ENCODE measurements at regions not wholly inside any gene's neighbourhood (a gene's known extent, or its start where the extent isn't known, plus 50 kb on each side); places are given as distances from the start of the nearest gene placed in this dataset.

- Mint-ChIP-seq H3K9me3 (0 out of 2 replicates have a peak, but pooled peaks cover 3% of the 10 kb centered on the region), H3K36me3 (no peaks in the 10 kb centered on the region), H3K4me3 (no peak overlapping the region), H3K4me1 (peaks cover 12% of the 10 kb centered on the region), H3K27me3 (ENCODE audit: low read depth) (no peaks in the 10 kb centered on the region), H3K27ac (no peak overlapping the region)
- POLR2A ChIA-PET = interaction anchor here (0.7 kb wide), 1 partner anchor 39 kb away, joined by 3 read pairs; no protein-coding TSS in a partner anchor
- DNase-seq (ENCODE audit: low spot score) (no peak), ATAC-seq (no peak)
- TF ChIP-seq ZNF423 (CRISPR knock-in tag; IDR thresholded peaks at IDR 0.05) (no peak), TP53 (CRISPR knock-in tag; IDR thresholded peaks at IDR 0.05) (no peak), GABPB1 (CRISPR knock-in tag; IDR thresholded peaks at IDR 0.05) (no peak), SOX15 (CRISPR knock-in tag; IDR thresholded peaks at IDR 0.05) (no peak), ZNF317 (CRISPR knock-in tag; IDR thresholded peaks at IDR 0.05; ENCODE audit: borderline replicate concordance, low read depth) (no peak), ZNF416 (CRISPR knock-in tag; IDR thresholded peaks at IDR 0.05) (no peak)
- TF ChIP-seq, protein P1, sequence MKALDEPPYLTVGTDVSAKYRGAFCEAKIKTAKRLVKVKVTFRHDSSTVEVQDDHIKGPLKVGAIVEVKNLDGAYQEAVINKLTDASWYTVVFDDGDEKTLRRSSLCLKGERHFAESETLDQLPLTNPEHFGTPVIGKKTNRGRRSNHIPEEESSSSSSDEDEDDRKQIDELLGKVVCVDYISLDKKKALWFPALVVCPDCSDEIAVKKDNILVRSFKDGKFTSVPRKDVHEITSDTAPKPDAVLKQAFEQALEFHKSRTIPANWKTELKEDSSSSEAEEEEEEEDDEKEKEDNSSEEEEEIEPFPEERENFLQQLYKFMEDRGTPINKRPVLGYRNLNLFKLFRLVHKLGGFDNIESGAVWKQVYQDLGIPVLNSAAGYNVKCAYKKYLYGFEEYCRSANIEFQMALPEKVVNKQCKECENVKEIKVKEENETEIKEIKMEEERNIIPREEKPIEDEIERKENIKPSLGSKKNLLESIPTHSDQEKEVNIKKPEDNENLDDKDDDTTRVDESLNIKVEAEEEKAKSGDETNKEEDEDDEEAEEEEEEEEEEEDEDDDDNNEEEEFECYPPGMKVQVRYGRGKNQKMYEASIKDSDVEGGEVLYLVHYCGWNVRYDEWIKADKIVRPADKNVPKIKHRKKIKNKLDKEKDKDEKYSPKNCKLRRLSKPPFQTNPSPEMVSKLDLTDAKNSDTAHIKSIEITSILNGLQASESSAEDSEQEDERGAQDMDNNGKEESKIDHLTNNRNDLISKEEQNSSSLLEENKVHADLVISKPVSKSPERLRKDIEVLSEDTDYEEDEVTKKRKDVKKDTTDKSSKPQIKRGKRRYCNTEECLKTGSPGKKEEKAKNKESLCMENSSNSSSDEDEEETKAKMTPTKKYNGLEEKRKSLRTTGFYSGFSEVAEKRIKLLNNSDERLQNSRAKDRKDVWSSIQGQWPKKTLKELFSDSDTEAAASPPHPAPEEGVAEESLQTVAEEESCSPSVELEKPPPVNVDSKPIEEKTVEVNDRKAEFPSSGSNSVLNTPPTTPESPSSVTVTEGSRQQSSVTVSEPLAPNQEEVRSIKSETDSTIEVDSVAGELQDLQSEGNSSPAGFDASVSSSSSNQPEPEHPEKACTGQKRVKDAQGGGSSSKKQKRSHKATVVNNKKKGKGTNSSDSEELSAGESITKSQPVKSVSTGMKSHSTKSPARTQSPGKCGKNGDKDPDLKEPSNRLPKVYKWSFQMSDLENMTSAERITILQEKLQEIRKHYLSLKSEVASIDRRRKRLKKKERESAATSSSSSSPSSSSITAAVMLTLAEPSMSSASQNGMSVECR (CRISPR knock-in tag; IDR thresholded peaks at IDR 0.05; ENCODE audit: borderline replicate concordance) = no peak
- TF ChIP-seq, protein P2, sequence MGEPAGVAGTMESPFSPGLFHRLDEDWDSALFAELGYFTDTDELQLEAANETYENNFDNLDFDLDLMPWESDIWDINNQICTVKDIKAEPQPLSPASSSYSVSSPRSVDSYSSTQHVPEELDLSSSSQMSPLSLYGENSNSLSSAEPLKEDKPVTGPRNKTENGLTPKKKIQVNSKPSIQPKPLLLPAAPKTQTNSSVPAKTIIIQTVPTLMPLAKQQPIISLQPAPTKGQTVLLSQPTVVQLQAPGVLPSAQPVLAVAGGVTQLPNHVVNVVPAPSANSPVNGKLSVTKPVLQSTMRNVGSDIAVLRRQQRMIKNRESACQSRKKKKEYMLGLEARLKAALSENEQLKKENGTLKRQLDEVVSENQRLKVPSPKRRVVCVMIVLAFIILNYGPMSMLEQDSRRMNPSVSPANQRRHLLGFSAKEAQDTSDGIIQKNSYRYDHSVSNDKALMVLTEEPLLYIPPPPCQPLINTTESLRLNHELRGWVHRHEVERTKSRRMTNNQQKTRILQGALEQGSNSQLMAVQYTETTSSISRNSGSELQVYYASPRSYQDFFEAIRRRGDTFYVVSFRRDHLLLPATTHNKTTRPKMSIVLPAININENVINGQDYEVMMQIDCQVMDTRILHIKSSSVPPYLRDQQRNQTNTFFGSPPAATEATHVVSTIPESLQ (CRISPR knock-in tag; IDR thresholded peaks at IDR 0.05) = no peak
- TF ChIP-seq, protein P3, sequence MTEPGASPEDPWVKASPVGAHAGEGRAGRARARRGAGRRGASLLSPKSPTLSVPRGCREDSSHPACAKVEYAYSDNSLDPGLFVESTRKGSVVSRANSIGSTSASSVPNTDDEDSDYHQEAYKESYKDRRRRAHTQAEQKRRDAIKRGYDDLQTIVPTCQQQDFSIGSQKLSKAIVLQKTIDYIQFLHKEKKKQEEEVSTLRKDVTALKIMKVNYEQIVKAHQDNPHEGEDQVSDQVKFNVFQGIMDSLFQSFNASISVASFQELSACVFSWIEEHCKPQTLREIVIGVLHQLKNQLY (CRISPR knock-in tag; IDR thresholded peaks at IDR 0.05) = no peak
- CTCF ChIA-PET = no interaction called here
Measured at GRCh38 chr2:236698016-236698627, 128.5 kb downstream of the ACKR3 start.

- Mint-ChIP-seq H3K9me3 (no peaks in the 10 kb centered on the region), H3K27ac (no peak overlapping the region), H3K36me3 (no peaks in the 10 kb centered on the region), H3K4me3 (no peak overlapping the region), H3K27me3 (ENCODE audit: low read depth) (no peaks in the 10 kb centered on the region), H3K4me1 (no peaks in the 10 kb centered on the region)
- POLR2A ChIA-PET = no interaction called here
- ATAC-seq (no peak), DNase-seq (ENCODE audit: low spot score) (no peak)
- CTCF ChIA-PET = no interaction called here
- TF ChIP-seq E2F4 (CRISPR knock-in tag; IDR thresholded peaks at IDR 0.05; ENCODE audit: borderline replicate concordance, low read depth) (no peak), USF1 (CRISPR knock-in tag; IDR thresholded peaks at IDR 0.05) (no peak)
Measured at GRCh38 chr2:236700703-236701102, 131.1 kb downstream of the ACKR3 start.
